ENCODE measurements at regions not wholly inside any gene's neighbourhood (a gene's known extent, or its start where the extent isn't known, plus 50 kb on each side); places are given as distances from the start of the nearest gene placed in this dataset.
"Not testable (repeated sequence)": the region's sequence is repeated elsewhere in the genome, so short reads cannot be mapped to it uniquely, and the experiment has no call there.

GRCh38 chr15:81929557-81929956, 116.3 kb downstream of the MEX3B start:
- POLR2A ChIA-PET: no interaction called here
- DNase-seq (ENCODE audit: extremely low spot score): no peak
- no peak for TF ChIP-seq CTCF (IDR thresholded peaks at IDR 0.05; ENCODE audit: control extremely low read depth, extremely low read depth, low read depth, missing control alignments)
- CTCF ChIA-PET: interaction anchor here (2.7 kb wide), 1 partner anchor 11 kb away, joined by 12 read pairs; no protein-coding TSS in a partner anchor

- DNase-seq (ENCODE audit: extremely low spot score): no peak
- ChIA-PET CTCF (no interaction called here), POLR2A (no interaction called here)
- TF ChIP-seq CTCF (IDR thresholded peaks at IDR 0.05; ENCODE audit: control extremely low read depth, extremely low read depth, low read depth, missing control alignments): no peak
Observed at GRCh38 chr15:81926981-81927380, 118.8 kb downstream of the MEX3B start.

- ChIA-PET CTCF (no interaction called here), POLR2A (no interaction called here)
- DNase-seq (ENCODE audit: extremely low spot score): no peak
- TF ChIP-seq CTCF (IDR thresholded peaks at IDR 0.05; ENCODE audit: control extremely low read depth, extremely low read depth, low read depth, missing control alignments): no peak
Observed at GRCh38 chr15:81924729-81925128, 121.1 kb downstream of the MEX3B start.

GRCh38 chr15:81923561-81924350, 122.1 kb downstream of the MEX3B start:
- ChIA-PET CTCF (no interaction called here), POLR2A (no interaction called here)
- DNase-seq (ENCODE audit: extremely low spot score): no peak
- TF ChIP-seq CTCF (IDR thresholded peaks at IDR 0.05; ENCODE audit: control extremely low read depth, extremely low read depth, low read depth, missing control alignments): no peak

GRCh38 chr15:81922143-81922542, 123.7 kb downstream of the MEX3B start:
- no peak for TF ChIP-seq CTCF (IDR thresholded peaks at IDR 0.05; ENCODE audit: control extremely low read depth, extremely low read depth, low read depth, missing control alignments)
- DNase-seq (ENCODE audit: extremely low spot score): no peak
- POLR2A ChIA-PET: no interaction called here
- CTCF ChIA-PET: interaction anchor here (1.4 kb wide), 1 partner anchor 9 kb away, joined by 3 read pairs; no protein-coding TSS in a partner anchor

- CTCF ChIA-PET: interaction anchor here (1.4 kb wide), 1 partner anchor 10 kb away, joined by 3 read pairs; no protein-coding TSS in a partner anchor
- TF ChIP-seq CTCF (IDR thresholded peaks at IDR 0.05; ENCODE audit: control extremely low read depth, extremely low read depth, low read depth, missing control alignments): no peak
- DNase-seq (ENCODE audit: extremely low spot score): no peak
- POLR2A ChIA-PET: no interaction called here
Observed at GRCh38 chr15:81921163-81921562, 124.7 kb downstream of the MEX3B start.

- DNase-seq (ENCODE audit: extremely low spot score); POLR2A ChIA-PET; CTCF ChIA-PET: not testable (repeated sequence)
Observed at GRCh38 chr15:81918767-81919166, 127.1 kb downstream of the MEX3B start.

Measured in GM10248 (cell line).